Limb (tissue), 2 donors: ENCODE measurements at regions not wholly inside any gene's neighbourhood (a gene's known extent, or its start where the extent isn't known, plus 50 kb on each side); places are given as distances from the start of the nearest gene placed in this dataset.

Source experiments
- DNase-seq, 2 donors: peaks; one replicate each; pipeline ENCODE4 v3.0.0-alpha.2; 2016; ENCODE audit errors: extremely low spot score in 2 of 2

- no peak for DNase-seq
Observed at GRCh38 chr5:24737163-24737562, 92.4 kb upstream of the CDH10 start.

GRCh38 chr5:24735284-24735683 is 90.5 kb upstream of the CDH10 start:
- DNase-seq, result no peak

- no peak for DNase-seq
Observed at GRCh38 chr5:24732184-24732583, 87.4 kb upstream of the CDH10 start.

- DNase-seq, result no peak
Observed at GRCh38 chr5:24720743-24721142, 76.0 kb upstream of the CDH10 start.

GRCh38 chr5:24714746-24715145 is 70.0 kb upstream of the CDH10 start:
- DNase-seq, result no peak

GRCh38 chr5:24712947-24713346 is 68.2 kb upstream of the CDH10 start:
- DNase-seq, result no peak

- no peak for DNase-seq
Observed at GRCh38 chr5:24712047-24712446, 67.3 kb upstream of the CDH10 start.

GRCh38 chr5:24703934-24704333 is 59.2 kb upstream of the CDH10 start:
- no peak for DNase-seq
